OCI-LY7 (cell line): ENCODE measurements at regions not wholly inside any gene's neighbourhood (a gene's known extent, or its start where the extent isn't known, plus 50 kb on each side); places are given as distances from the start of the nearest gene placed in this dataset. TPM values are rescaled to one million over a fixed set of nuclear protein-coding genes. Genes with fewer than 3 reads are reported as not detected.

ENCODE experiments used
- BruUV-seq: library from RNA; stranded (reverse); fragments of 400-500 nt; replicated peaks from 2 replicates; lab custom pipeline; 2021; lab: Mats Ljungman, UMichigan
- CTCF ChIA-PET: fragments of 300-600 bp; sonication (Branson Sonifier 250); formaldehyde crosslinking; loops from one replicate; lab custom pipeline; 2022; ENCODE audit warnings: antibody characterized with exemption; ENCODE audit not compliant: unreplicated experiment; lab: Charles Lee
- POLR2A ChIA-PET: fragments of 300-600 bp; sonication (Branson Sonifier 250); formaldehyde crosslinking; loops from one replicate; lab custom pipeline; 2022; ENCODE audit warnings: antibody characterized with exemption; lab: Charles Lee
- DNase-seq: peaks from one replicate; pipeline ENCODE4 v3.0.0-alpha.2; 2015; ENCODE audit warnings: low spot score
- H2AFZ ChIP-seq: fragments of 200-600 bp; sonication (generic), shearing (Covaris generic); 2 replicates; pipeline ENCODE4 v1.6.1; 2014; ENCODE audit warnings: mild to moderate bottlenecking, antibody characterized with exemption, low read length, moderate library complexity
- H3K27ac ChIP-seq: fragments of 200-600 bp; sonication (generic); 2 replicates; pipeline ENCODE4 v1.5.1; 2014; ENCODE audit warnings: mixed run types, low read depth, mild to moderate bottlenecking, moderate library complexity, low read length, inconsistent platforms; ENCODE audit not compliant: poor library complexity, severe bottlenecking
- H3K36me3 ChIP-seq: fragments of 200-600 bp; sonication (generic); 2 replicates; pipeline ENCODE4 v1.6.1; 2014; ENCODE audit warnings: mild to moderate bottlenecking, antibody characterized with exemption, low read length, moderate library complexity, mixed read lengths; ENCODE audit not compliant: insufficient read depth
- H3K4me1 ChIP-seq: fragments of 200-600 bp; sonication (generic); 2 replicates; pipeline ENCODE4 v1.5.1; 2014; ENCODE audit warnings: mild to moderate bottlenecking, low read length; ENCODE audit not compliant: insufficient read depth, poor library complexity, severe bottlenecking
- H3K4me2 ChIP-seq: fragments of 200-600 bp; sonication (generic); 2 replicates; pipeline ENCODE4 v1.6.1; 2014; ENCODE audit warnings: mild to moderate bottlenecking, low read length
- H3K4me3 ChIP-seq: fragments of 200-600 bp; sonication (generic); 2 replicates; pipeline ENCODE4 v1.5.1; 2014; ENCODE audit warnings: mild to moderate bottlenecking, low read depth, low read length; ENCODE audit not compliant: poor library complexity, severe bottlenecking
- H3K79me2 ChIP-seq: fragments of 200-600 bp; sonication (generic); 2 replicates; pipeline ENCODE4 v1.6.1; 2016; ENCODE audit warnings: low read depth, mild to moderate bottlenecking, low read length, moderate library complexity, mixed read lengths; ENCODE audit not compliant: insufficient read depth
- H3K9me2 ChIP-seq: fragments of 200-600 bp; sonication (generic); 2 replicates; pipeline ENCODE4 v1.6.1; 2016; ENCODE audit warnings: mild to moderate bottlenecking, low read length, mixed read lengths; ENCODE audit not compliant: insufficient read depth
- H3K9me3 ChIP-seq: fragments of 200-600 bp; sonication (generic); 2 replicates; pipeline ENCODE4 v1.6.1; 2014; ENCODE audit warnings: mild to moderate bottlenecking, mixed run types, low read length, mixed read lengths
- H4K20me1 ChIP-seq: fragments of 200-600 bp; sonication (generic); 2 replicates; pipeline ENCODE4 v1.6.1; 2014; ENCODE audit warnings: mild to moderate bottlenecking, antibody characterized with exemption, low read length, moderate library complexity, mixed read lengths; ENCODE audit not compliant: insufficient read depth
- EZH2phosphoT487 ChIP-seq: fragments of 200-600 bp; sonication (generic); IDR thresholded peaks from 2 replicates; pipeline ENCODE4 v1.6.1; 2018; ENCODE audit warnings: low read depth, borderline replicate concordance, mild to moderate bottlenecking, mixed run types, antibody characterized with exemption, low read length, moderate library complexity, mixed read lengths
- intact Hi-C: fragments of 100-400 bp; cut with micrococcal nuclease; formaldehyde crosslinking; loops from one replicate; pipeline ENCODE4 v1.10.0; 2022; ENCODE audit not compliant: unreplicated experiment
- small RNA-seq: library from RNA; depleted of rRNA; stranded (forward); fragments of <200 nt; gene quantifications from one replicate; pipeline ENCODE3, GENCODE V24; 2014
- TF ChIP-seq, protein P1 (sequence below): fragments of 200-600 bp; sonication (generic); conservative IDR thresholded peaks from 2 replicates; pipeline ENCODE4 v1.5.1; 2014; ENCODE audit warnings: mild to moderate bottlenecking, antibody characterized with exemption, low read length, moderate library complexity, mixed read lengths

DNA sequence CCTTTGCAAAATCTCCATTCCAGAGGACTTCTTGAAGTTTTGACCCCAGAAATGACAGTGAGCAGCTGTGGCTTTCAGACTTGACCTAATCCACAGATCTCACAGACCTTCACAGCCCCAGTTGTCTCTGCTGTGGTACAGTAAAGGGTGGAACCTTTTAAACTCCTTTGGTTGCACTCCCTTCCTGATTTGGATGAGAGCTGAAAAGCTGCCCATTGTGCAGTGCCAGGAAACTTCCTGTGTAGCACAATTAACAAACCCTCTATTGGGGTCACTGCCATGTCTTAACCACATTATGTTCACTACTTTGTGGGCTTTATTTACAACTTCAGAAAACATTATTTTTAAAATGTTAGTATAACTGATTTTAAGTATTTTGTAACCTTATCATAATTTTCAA, 56.7 kb upstream of the PCSK5 start:
- Histone ChIP-seq H2AFZ (no peak overlapping the region), H3K4me1 (no peaks in the 10 kb centered on the region), H3K4me2 (no peak overlapping the region), H3K79me2 (no peaks in the 10 kb centered on the region), H3K9me3 (no peaks in the 10 kb centered on the region), H3K4me3 (no peak overlapping the region), H3K27ac (no peak overlapping the region), H3K36me3 (no peaks in the 10 kb centered on the region), H4K20me1 (no peaks in the 10 kb centered on the region), H3K9me2 (no peaks in the 10 kb centered on the region)
- ChIA-PET POLR2A (no interaction called here), CTCF (no interaction called here)
- DNase-seq, result no peak
- TF ChIP-seq, protein P1, sequence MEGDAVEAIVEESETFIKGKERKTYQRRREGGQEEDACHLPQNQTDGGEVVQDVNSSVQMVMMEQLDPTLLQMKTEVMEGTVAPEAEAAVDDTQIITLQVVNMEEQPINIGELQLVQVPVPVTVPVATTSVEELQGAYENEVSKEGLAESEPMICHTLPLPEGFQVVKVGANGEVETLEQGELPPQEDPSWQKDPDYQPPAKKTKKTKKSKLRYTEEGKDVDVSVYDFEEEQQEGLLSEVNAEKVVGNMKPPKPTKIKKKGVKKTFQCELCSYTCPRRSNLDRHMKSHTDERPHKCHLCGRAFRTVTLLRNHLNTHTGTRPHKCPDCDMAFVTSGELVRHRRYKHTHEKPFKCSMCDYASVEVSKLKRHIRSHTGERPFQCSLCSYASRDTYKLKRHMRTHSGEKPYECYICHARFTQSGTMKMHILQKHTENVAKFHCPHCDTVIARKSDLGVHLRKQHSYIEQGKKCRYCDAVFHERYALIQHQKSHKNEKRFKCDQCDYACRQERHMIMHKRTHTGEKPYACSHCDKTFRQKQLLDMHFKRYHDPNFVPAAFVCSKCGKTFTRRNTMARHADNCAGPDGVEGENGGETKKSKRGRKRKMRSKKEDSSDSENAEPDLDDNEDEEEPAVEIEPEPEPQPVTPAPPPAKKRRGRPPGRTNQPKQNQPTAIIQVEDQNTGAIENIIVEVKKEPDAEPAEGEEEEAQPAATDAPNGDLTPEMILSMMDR, result no peak
- no peak for TF ChIP-seq EZH2phosphoT487
- intact Hi-C loops, result no loop called here
- BruUV-seq, result no TSS peak

- Histone ChIP-seq H3K4me2 (no peak overlapping the region), H3K9me3 (no peaks in the 10 kb centered on the region), H3K27ac (no peak overlapping the region), H3K9me2 (no peaks in the 10 kb centered on the region), H4K20me1 (no peaks in the 10 kb centered on the region), H3K79me2 (no peaks in the 10 kb centered on the region), H3K36me3 (no peaks in the 10 kb centered on the region), H2AFZ (no peak overlapping the region), H3K4me1 (no peaks in the 10 kb centered on the region), H3K4me3 (no peak overlapping the region)
- CTCF ChIA-PET, result no interaction called here
- no peak for DNase-seq
- TF ChIP-seq, protein P1, result no peak
- no peak for TF ChIP-seq EZH2phosphoT487
- no TSS peak for BruUV-seq
- POLR2A ChIA-PET, result no interaction called here
- intact Hi-C loops, result no loop called here
These were observed 55.6 kb upstream of the PCSK5 start for GRCh38 chr9:75834878-75835277.

Small RNA genes in the stretch of these regions (small RNA-seq; reads per million reads assigned to genes)
- gene RNU6-1228P, result not detected
